HL-60 (cell line): ENCODE measurements at regions not wholly inside any gene's neighbourhood (a gene's known extent, or its start where the extent isn't known, plus 50 kb on each side); places are given as distances from the start of the nearest gene placed in this dataset.

Source experiments
- DNase-seq, 2 experiments: peaks; one replicate each; pipeline ENCODE4 v3.0.0-alpha.2; 2010 to 2020; ENCODE audit warnings: low read depth in 1 of 2, low spot score in 1 of 2
- H3K27ac ChIP-seq: fragments of 250-450 bp; sonication (Bioruptor Pico); replicated peaks from 2 replicates; pipeline ENCODE4 v1.5.1; 2020; ENCODE audit warnings: mild to moderate bottlenecking, moderate library complexity
- H3K27me3 ChIP-seq: fragments of 250-450 bp; sonication (Bioruptor Pico); 2 replicates; pipeline ENCODE4 v1.5.1; 2021; ENCODE audit warnings: mild to moderate bottlenecking, moderate library complexity; ENCODE audit not compliant: insufficient read depth, poor library complexity, severe bottlenecking
- H3K4me3 ChIP-seq: replicated peaks from 2 replicates; pipeline ENCODE4 v1.5.1; 2011; ENCODE audit warnings: mild to moderate bottlenecking, control low read depth, low read length; ENCODE audit not compliant: insufficient read depth
- GABPA ChIP-seq: IDR thresholded peaks from 2 replicates; pipeline ENCODE4 v1.6.1; 2012; ENCODE audit warnings: low read depth
- POLR2AphosphoS5 ChIP-seq: IDR thresholded peaks from 2 replicates; pipeline ENCODE4 v1.6.1; 2012; ENCODE audit warnings: low read depth
- SPI1 ChIP-seq: IDR thresholded peaks from 2 replicates; pipeline ENCODE4 v1.6.1; 2012; ENCODE audit warnings: low read depth, mild to moderate bottlenecking, borderline replicate concordance
- TF ChIP-seq, protein P1 (sequence below): IDR thresholded peaks from one replicate; pipeline ENCODE4 v1.5.1; 2011; ENCODE audit warnings: low read length, control low read depth, inconsistent platforms; ENCODE audit not compliant: insufficient read depth
- TF ChIP-seq, protein P2 (sequence below): IDR thresholded peaks from 2 replicates; pipeline ENCODE4 v1.6.1; 2012; ENCODE audit warnings: low read depth; ENCODE audit not compliant: insufficient replicate concordance

DNA sequence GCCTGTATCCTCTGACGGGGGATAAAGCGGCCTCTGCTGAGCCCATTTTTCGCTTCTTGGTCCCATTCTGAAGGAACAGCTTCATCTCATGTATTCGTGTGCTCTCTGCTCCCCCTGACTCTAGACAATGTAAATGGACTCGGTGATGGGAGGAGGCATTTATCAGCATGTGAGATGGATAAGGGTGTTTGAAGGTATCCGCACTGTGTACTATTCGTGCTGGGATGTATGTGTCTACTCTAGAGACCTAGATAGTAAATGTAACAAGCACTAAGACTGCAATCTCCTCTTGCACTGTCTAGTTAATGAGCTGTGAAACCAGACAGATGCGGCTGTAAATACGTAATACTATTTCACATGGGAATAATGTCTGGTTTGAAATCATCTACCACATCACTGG, 134.6 kb upstream of the ARGLU1 start:
- Histone ChIP-seq H3K4me3 (no peak overlapping the region), H3K27me3 (no peaks in the 10 kb centered on the region), H3K27ac (no peak overlapping the region)
- DNase-seq = no peak
- TF ChIP-seq, protein P1, sequence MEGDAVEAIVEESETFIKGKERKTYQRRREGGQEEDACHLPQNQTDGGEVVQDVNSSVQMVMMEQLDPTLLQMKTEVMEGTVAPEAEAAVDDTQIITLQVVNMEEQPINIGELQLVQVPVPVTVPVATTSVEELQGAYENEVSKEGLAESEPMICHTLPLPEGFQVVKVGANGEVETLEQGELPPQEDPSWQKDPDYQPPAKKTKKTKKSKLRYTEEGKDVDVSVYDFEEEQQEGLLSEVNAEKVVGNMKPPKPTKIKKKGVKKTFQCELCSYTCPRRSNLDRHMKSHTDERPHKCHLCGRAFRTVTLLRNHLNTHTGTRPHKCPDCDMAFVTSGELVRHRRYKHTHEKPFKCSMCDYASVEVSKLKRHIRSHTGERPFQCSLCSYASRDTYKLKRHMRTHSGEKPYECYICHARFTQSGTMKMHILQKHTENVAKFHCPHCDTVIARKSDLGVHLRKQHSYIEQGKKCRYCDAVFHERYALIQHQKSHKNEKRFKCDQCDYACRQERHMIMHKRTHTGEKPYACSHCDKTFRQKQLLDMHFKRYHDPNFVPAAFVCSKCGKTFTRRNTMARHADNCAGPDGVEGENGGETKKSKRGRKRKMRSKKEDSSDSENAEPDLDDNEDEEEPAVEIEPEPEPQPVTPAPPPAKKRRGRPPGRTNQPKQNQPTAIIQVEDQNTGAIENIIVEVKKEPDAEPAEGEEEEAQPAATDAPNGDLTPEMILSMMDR = no peak
- TF ChIP-seq, protein P2, sequence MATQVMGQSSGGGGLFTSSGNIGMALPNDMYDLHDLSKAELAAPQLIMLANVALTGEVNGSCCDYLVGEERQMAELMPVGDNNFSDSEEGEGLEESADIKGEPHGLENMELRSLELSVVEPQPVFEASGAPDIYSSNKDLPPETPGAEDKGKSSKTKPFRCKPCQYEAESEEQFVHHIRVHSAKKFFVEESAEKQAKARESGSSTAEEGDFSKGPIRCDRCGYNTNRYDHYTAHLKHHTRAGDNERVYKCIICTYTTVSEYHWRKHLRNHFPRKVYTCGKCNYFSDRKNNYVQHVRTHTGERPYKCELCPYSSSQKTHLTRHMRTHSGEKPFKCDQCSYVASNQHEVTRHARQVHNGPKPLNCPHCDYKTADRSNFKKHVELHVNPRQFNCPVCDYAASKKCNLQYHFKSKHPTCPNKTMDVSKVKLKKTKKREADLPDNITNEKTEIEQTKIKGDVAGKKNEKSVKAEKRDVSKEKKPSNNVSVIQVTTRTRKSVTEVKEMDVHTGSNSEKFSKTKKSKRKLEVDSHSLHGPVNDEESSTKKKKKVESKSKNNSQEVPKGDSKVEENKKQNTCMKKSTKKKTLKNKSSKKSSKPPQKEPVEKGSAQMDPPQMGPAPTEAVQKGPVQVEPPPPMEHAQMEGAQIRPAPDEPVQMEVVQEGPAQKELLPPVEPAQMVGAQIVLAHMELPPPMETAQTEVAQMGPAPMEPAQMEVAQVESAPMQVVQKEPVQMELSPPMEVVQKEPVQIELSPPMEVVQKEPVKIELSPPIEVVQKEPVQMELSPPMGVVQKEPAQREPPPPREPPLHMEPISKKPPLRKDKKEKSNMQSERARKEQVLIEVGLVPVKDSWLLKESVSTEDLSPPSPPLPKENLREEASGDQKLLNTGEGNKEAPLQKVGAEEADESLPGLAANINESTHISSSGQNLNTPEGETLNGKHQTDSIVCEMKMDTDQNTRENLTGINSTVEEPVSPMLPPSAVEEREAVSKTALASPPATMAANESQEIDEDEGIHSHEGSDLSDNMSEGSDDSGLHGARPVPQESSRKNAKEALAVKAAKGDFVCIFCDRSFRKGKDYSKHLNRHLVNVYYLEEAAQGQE = no peak
- TF ChIP-seq GABPA (no peak), POLR2AphosphoS5 (no peak), SPI1 (no peak)

DNA sequence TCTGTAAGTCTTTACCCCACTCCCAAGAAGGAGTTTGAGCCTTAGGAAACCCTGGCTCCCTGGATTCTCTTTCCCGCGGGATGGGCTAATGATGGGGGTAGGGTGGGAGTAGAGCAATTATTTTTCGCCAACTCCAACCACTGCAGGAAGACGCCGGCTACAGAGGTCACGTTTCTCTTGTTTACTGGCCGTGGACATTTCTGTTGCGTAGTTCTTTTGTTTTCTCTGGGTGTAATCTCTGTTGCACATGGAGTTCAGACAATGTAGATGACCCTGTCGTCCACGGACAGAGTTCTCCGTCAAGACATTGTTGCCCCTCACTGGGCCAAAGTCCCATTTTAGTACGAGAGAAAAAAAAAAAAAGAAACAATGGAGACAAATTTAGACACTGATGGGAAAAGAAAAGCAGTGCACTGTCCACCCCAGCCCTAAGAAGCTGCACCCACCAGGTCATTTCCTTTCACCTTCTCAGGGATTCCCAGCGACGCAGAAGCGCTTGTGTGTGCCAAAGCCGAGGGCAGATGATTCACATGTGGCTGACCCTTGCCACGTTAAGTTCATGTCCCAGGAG, 133.9 kb upstream of the ARGLU1 start:
- H3K4me3 ChIP-seq = no peak overlapping the region
- H3K27me3 ChIP-seq = no peaks in the 10 kb centered on the region
- no peak overlapping the region for H3K27ac ChIP-seq
- no peak for DNase-seq
- TF ChIP-seq SPI1 (no peak), POLR2AphosphoS5 (no peak), GABPA (no peak)
- TF ChIP-seq, protein P1 = no peak
- TF ChIP-seq, protein P2 = no peak

DNA sequence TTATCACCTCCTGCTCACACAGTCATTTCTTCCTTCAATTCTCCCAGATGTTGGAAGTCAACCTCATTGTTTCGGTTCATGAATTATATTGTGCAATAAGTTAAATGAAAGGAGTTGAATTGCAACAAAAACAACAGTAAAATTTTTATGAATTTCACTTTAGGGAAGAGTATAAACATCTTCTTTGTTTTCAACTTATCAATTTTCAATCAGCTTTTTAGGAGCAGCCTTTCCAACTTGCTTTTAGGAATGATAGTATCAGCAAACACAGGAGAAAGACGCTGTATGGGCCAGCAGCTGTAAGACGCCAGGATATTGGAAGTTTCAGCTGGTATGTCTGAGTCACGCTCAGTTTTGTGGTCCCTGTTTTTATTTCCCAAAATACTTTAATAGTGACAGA, 132.5 kb upstream of the ARGLU1 start:
- Histone ChIP-seq H3K27me3 (no peaks in the 10 kb centered on the region), H3K27ac (no peak overlapping the region), H3K4me3 (no peak overlapping the region)
- no peak for TF ChIP-seq POLR2AphosphoS5
- TF ChIP-seq, protein P2 = no peak
- TF ChIP-seq, protein P1 = no peak
- no peak for DNase-seq
